ENCODE measurements at regions not wholly inside any gene's neighbourhood (a gene's known extent, or its start where the extent isn't known, plus 50 kb on each side); places are given as distances from the start of the nearest gene placed in this dataset.

- H2AFZ ChIP-seq (ENCODE audit: low read depth): no peak overlapping the region
- no peaks in the 10 kb centered on the region for H4K20me1 ChIP-seq (ENCODE audit: insufficient read depth)
- H3K27me3 ChIP-seq (ENCODE audit: insufficient read depth, low read depth): no peaks in the 10 kb centered on the region
- no peaks in the 10 kb centered on the region for H3K4me1 ChIP-seq (ENCODE audit: low read depth, poor library complexity, severe bottlenecking)
- no peak overlapping the region for H3K4me2 ChIP-seq
- no peaks in the 10 kb centered on the region for H3K79me2 ChIP-seq (ENCODE audit: insufficient read depth, low read depth)
- H3K9ac ChIP-seq: no peak overlapping the region
- no peak overlapping the region for H3K4me3 ChIP-seq (IDR thresholded peaks at IDR 0.05; ENCODE audit: insufficient read depth, low read depth, low read length)
- no peak overlapping the region for H3K27ac ChIP-seq
- H3K36me3 ChIP-seq (ENCODE audit: insufficient read depth): no peaks in the 10 kb centered on the region
- TF ChIP-seq, protein P1, sequence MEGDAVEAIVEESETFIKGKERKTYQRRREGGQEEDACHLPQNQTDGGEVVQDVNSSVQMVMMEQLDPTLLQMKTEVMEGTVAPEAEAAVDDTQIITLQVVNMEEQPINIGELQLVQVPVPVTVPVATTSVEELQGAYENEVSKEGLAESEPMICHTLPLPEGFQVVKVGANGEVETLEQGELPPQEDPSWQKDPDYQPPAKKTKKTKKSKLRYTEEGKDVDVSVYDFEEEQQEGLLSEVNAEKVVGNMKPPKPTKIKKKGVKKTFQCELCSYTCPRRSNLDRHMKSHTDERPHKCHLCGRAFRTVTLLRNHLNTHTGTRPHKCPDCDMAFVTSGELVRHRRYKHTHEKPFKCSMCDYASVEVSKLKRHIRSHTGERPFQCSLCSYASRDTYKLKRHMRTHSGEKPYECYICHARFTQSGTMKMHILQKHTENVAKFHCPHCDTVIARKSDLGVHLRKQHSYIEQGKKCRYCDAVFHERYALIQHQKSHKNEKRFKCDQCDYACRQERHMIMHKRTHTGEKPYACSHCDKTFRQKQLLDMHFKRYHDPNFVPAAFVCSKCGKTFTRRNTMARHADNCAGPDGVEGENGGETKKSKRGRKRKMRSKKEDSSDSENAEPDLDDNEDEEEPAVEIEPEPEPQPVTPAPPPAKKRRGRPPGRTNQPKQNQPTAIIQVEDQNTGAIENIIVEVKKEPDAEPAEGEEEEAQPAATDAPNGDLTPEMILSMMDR (conservative IDR thresholded peaks at IDR 0.05; ENCODE audit: low read depth, low read length): no peak
Observed at GRCh38 chr20:24742436-24742835, 206.6 kb upstream of the CST7 start.

DNA sequence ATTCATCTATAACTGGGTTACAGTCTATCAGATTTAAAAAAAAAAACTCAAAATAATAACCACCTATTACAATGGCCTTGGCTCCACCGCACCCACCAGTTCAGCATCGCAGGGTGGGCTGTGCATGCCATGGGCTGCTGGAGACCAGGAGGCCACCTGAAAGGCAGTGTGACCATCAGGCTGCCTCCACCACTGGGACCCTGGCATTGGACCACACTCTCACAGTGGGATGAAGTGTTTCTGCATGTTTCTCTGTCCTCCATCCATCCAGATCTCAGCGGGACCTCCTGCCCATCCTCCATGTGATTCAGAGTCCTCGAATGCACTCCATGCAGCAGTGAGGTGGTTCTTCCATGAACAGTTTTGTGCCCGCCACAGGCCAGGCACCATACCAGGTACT lies 206.1 kb upstream of the CST7 start:
- Histone ChIP-seq H3K27me3 (ENCODE audit: insufficient read depth, low read depth) (no peaks in the 10 kb centered on the region), H3K79me2 (ENCODE audit: insufficient read depth, low read depth) (no peaks in the 10 kb centered on the region), H3K4me1 (ENCODE audit: low read depth, poor library complexity, severe bottlenecking) (no peaks in the 10 kb centered on the region), H3K4me3 (IDR thresholded peaks at IDR 0.05; ENCODE audit: insufficient read depth, low read depth, low read length) (no peak overlapping the region), H3K9ac (no peak overlapping the region), H3K27ac (no peak overlapping the region), H4K20me1 (ENCODE audit: insufficient read depth) (no peaks in the 10 kb centered on the region), H2AFZ (ENCODE audit: low read depth) (no peak overlapping the region), H3K4me2 (no peak overlapping the region), H3K36me3 (ENCODE audit: insufficient read depth) (no peaks in the 10 kb centered on the region)
- TF ChIP-seq, protein P1 (conservative IDR thresholded peaks at IDR 0.05; ENCODE audit: low read depth, low read length): no peak

DNA sequence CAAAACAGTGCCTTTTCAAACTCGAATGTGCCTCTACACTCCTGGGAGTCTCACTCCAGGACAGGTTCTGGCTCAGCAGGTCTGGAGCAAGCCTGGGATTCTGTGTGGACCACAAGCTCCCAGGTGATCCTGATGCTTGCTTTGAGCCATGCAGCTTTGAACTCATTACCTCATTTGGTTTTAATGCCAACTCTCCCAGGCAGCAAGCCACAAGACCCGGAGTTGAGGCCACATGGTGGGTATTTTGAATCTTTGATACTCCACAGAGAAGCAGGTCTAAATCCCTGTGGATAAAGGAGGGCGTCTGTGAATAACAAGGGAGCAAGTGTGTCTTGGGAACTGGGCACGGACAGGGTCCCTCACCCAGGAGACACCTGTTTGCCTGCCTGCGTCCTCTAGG lies 205.4 kb upstream of the CST7 start:
- H2AFZ ChIP-seq (ENCODE audit: low read depth): no peak overlapping the region
- no peaks in the 10 kb centered on the region for H4K20me1 ChIP-seq (ENCODE audit: insufficient read depth)
- H3K4me3 ChIP-seq (IDR thresholded peaks at IDR 0.05; ENCODE audit: insufficient read depth, low read depth, low read length): no peak overlapping the region
- no peak overlapping the region for H3K4me2 ChIP-seq
- H3K27me3 ChIP-seq (ENCODE audit: insufficient read depth, low read depth): no peaks in the 10 kb centered on the region
- no peaks in the 10 kb centered on the region for H3K4me1 ChIP-seq (ENCODE audit: low read depth, poor library complexity, severe bottlenecking)
- TF ChIP-seq, protein P1 (conservative IDR thresholded peaks at IDR 0.05; ENCODE audit: low read depth, low read length): no peak
- no peak overlapping the region for H3K9ac ChIP-seq
- H3K36me3 ChIP-seq (ENCODE audit: insufficient read depth): no peaks in the 10 kb centered on the region
- H3K79me2 ChIP-seq (ENCODE audit: insufficient read depth, low read depth): no peaks in the 10 kb centered on the region
- no peak overlapping the region for H3K27ac ChIP-seq

DNA sequence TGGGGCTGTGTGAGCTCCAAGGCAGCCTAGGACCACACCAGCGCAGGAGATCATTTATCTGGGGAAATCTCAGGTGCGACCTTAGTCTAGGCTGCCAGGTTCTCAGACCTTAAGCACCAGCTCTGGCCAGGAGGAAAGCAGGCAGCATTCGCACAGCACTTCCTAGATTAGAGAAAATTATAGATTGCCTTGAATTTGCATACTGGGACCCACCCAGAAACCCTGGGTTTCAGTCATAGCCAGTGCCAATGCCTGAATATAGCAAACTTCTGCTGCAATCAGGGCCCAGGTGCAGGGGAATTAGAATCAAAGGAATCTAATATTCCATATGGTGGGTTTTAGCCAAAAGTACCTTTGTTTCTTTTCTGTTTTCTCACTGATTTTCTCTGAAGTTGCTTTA lies 204.3 kb upstream of the CST7 start:
- H3K27ac ChIP-seq: no peak overlapping the region
- TF ChIP-seq, protein P1 (conservative IDR thresholded peaks at IDR 0.05; ENCODE audit: low read depth, low read length): no peak
- H2AFZ ChIP-seq (ENCODE audit: low read depth): no peak overlapping the region
- no peaks in the 10 kb centered on the region for H3K4me1 ChIP-seq (ENCODE audit: low read depth, poor library complexity, severe bottlenecking)
- H3K79me2 ChIP-seq (ENCODE audit: insufficient read depth, low read depth): no peaks in the 10 kb centered on the region
- H3K4me3 ChIP-seq (IDR thresholded peaks at IDR 0.05; ENCODE audit: insufficient read depth, low read depth, low read length): no peak overlapping the region
- H3K4me2 ChIP-seq: no peak overlapping the region
- no peaks in the 10 kb centered on the region for H3K36me3 ChIP-seq (ENCODE audit: insufficient read depth)
- H4K20me1 ChIP-seq (ENCODE audit: insufficient read depth): no peaks in the 10 kb centered on the region
- H3K9ac ChIP-seq: no peak overlapping the region
- H3K27me3 ChIP-seq (ENCODE audit: insufficient read depth, low read depth): no peaks in the 10 kb centered on the region

DNA sequence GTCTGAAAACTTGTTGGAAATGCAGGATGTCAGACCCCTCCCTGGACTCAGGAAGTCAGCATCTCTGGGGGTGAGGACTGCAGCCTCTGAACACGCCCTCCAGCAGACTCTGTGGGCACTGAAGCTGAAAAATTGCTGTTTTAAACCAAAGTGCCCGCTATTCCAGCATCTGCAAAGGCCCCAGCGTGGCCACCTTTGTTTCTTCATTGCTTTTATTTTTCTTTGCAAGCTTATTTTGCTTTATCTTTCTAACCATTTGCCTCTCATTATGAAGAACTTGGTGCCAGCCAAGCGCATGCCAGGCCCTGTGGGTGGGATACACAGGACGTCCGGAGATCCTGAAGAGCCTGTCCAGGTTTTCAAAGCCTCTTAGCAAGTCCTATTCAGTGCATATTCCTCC lies 203.9 kb upstream of the CST7 start:
- Histone ChIP-seq H3K4me3 (IDR thresholded peaks at IDR 0.05; ENCODE audit: insufficient read depth, low read depth, low read length) (no peak overlapping the region), H4K20me1 (ENCODE audit: insufficient read depth) (no peaks in the 10 kb centered on the region), H3K27me3 (ENCODE audit: insufficient read depth, low read depth) (no peaks in the 10 kb centered on the region), H3K9ac (no peak overlapping the region), H3K27ac (no peak overlapping the region), H3K4me2 (no peak overlapping the region), H2AFZ (ENCODE audit: low read depth) (no peak overlapping the region), H3K4me1 (ENCODE audit: low read depth, poor library complexity, severe bottlenecking) (no peaks in the 10 kb centered on the region), H3K36me3 (ENCODE audit: insufficient read depth) (no peaks in the 10 kb centered on the region), H3K79me2 (ENCODE audit: insufficient read depth, low read depth) (no peaks in the 10 kb centered on the region)
- TF ChIP-seq, protein P1 (conservative IDR thresholded peaks at IDR 0.05; ENCODE audit: low read depth, low read length): no peak
